ENCODE measurements at regions not wholly inside any gene's neighbourhood (a gene's known extent, or its start where the extent isn't known, plus 50 kb on each side); places are given as distances from the start of the nearest gene placed in this dataset.

- peak; percentile 91 for TF ChIP-seq CTCF (IDR thresholded peaks at IDR 0.05; ENCODE audit: insufficient read depth, low read length, poor library complexity, severe bottlenecking)
- no peak for TF ChIP-seq EZH2phosphoT487 (conservative IDR thresholded peaks at IDR 0.05; ENCODE audit: low read length)
Measured at GRCh38 chr1:38586993-38587646, 272.5 kb downstream of the RRAGC start.
